Islet of Langerhans (tissue), 1 donor: ENCODE measurements at regions not wholly inside any gene's neighbourhood (a gene's known extent, or its start where the extent isn't known, plus 50 kb on each side); places are given as distances from the start of the nearest gene placed in this dataset.

Source experiments
- FAIRE-seq: peaks from one replicate; lab custom pipeline; 2011; peaks lifted over from hg19 to GRCh38; lab: Jason Lieb, UNC

DNA sequence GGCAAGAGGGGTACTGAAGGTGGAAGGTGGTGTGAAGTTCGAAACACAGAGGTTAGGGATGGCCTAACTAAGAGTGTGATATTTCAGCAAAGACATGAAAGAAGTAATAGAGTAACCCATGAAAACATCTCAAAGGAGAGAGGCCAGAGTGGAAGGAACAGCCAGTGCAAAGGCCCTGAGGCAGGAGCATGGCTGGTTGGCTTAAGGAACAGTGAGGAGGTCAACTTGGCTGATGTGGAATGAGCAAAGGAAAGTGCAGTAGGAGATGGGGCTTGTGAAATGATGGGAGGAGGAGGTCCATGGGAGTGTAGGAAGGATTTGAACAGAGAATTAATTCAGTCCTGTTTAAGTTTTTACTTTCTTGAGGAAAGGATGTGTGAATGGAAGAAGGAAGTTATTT lies 178.3 kb upstream of the ZNF608 start:
- no peak for FAIRE-seq

DNA sequence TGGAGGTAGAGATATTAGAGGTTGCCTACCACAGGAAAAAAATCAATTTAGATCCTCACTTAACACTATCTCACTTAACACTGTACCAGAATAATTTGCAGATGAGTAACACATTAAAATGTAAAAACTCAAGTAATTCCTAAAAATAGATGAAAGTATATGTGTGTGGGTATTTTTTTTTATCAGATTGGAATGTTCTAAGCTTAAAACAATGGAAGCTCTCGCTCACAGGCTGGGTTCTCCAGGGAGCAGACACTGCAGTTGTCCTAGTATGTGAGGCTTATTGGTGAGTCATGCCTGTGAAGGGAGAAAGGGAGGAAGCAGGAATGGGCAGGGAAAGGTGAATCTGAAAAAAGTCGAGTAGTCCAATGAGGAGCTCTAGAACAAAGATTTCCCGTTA lies 181.3 kb upstream of the ZNF608 start:
- FAIRE-seq: no peak

DNA sequence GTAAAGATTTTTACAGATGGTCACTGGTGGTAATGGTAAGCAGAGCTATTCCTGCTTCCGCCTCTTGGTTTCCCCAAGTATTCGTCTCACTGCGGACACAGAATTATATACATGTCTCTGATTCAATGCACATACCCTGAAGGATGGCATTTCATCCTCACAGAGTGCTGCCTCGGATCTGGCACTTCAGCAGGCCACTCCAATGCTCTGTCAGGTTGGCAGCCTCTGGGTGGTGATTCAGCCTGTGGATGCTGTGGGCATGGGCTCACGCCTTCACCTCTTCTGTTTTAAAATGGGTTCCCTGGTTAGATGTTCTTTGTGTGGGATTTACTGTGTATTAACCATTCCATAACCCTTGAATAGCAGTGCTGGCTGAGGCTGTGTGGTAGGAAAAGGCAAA lies 182.6 kb upstream of the ZNF608 start:
- FAIRE-seq: no peak

DNA sequence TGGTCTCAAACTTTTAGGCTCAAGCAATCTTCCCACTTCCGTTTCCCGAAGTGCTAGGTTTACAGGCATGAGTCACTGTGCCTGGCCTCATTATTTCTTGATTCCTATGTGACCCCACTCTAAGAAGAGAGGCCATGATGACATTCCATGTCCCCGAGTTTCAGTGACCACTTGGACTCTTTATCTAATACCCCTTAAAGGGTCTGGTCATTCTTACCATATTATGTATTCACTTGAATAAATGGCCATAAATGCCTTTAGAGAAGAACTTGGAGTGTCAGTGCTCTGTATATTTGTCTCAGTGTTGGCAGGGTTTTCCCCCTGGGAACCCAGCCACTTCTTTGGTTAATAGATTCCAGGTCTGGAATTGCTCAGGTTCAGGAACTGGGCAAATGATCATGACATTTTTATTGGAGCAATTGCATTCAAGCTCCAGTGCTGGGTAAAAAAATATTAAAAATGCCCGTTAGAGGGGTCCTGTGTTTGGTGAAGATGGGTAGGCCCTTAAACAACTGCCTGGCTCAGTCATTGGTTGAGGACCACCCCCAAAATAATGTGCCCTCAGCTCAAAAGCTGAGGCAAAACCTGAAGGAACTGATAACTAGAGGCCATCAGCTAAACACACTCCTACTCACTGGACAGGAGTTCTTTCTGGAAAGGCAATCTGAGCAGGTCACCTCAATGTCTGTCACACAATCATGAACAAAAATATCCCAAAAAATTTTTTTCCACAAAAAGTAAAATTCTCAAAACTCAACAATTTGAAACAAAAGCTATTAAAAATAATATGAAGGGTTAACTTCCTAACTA lies 186.6 kb upstream of the ZNF608 start:
- FAIRE-seq: no peak

DNA sequence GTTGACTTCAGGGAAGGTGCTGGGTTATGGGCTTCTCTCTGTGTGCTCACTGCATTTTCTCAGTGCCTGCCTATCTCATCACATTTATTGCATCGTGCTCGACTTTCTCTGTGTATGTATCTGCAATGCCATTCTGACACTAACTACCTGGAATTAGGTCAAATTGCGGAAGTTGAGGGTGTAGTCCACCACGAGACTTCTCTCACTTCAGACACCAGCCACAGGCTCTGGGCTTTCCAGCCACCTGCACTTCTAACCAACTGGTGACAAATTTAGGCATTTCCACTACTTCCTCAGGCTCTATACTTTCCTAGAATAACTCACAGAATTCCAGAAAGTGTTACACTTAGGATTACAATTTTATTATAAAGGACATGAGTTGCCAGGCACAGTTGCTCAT lies 188.6 kb upstream of the ZNF608 start:
- no peak for FAIRE-seq

DNA sequence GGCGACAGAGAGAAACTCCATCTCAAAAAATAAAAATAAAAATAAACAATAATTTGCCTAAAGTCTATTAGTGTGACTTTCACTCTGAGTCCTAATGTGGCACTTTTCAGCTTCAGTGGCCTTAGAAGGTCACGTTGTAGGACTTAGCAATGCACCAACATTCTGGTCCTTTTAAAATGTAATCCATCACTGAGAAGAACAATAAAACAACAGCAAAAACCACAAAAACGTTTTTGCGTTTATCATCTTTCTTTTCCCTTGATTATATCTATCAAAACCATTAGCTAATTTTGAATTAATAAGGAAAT lies 190.1 kb upstream of the ZNF608 start:
- FAIRE-seq: no peak

DNA sequence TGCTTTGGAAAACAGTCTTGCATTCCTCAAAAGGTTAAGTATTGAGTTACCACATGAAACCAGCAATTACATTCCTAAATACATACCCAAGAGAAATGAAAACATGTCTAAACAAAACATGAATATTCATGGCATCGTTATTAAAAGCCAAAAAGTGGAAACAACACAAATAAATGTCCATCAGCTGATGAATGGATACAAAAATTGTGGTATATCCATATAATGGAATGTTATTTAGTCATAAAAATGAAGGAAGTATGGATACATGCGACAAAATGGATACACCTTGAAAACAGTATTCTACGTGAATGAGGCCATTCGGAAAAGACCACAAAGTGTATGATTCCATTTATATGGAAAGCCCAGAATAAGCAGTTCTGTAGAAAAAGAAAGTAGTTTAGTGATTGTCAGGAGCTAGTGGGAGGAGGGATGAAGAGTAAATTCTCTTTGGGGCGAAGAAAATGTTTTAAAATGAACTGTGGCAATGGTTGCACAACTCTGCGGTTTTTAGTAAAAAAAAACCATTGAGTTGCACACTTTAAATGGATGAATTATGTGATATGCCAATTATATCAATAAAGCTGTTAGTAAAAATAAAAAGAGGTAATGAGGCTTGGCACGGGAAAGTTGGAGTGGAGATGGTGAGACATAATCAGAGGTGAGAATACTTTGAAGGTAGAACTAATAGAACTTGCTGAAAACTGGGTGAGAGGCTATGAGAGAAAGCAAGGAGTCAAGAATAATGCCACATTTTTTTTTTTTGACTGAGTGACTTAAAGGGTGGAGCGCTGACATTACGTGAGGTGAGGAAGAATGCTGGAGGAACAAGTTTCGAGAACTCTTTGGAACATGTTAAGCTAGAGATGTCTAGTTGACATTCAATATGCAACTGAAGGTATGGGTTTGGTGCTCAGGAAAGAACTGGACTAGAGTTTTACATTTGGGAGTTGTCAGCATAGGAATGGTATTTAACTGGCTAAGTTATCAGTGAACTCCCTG lies 194.9 kb upstream of the ZNF608 start:
- no peak for FAIRE-seq

DNA sequence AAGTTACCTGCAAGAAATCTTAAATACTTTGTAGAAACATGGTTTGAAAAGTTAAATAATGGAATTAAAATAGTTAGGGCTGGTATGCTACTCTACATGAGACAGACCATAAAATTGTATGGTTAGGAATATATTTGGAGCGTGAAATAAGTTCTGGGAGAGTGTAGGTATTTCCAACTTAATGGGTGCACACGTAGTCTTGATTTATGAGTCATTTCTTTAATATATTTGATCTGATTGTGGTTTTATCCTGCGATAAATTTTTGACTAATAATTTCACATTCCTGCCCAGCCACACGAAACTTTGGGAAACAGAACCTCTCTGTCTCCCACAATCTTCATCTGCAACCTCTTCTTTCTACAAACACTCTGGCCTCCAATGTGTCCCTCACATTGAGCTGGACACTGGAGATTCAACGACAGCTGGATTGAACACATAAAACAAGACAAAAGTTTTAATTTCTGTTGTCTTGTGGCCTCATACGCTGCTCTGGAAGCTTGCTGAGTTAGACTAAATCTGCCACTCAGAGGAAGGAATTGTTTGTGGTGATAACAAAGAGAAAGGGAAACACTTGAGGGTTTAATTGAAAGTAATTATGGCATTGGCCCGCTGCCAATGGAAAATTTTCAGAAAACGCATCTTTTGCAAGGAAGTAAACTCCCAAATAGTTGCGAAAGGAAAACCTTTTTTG lies 201.8 kb upstream of the ZNF608 start:
- no peak for FAIRE-seq

DNA sequence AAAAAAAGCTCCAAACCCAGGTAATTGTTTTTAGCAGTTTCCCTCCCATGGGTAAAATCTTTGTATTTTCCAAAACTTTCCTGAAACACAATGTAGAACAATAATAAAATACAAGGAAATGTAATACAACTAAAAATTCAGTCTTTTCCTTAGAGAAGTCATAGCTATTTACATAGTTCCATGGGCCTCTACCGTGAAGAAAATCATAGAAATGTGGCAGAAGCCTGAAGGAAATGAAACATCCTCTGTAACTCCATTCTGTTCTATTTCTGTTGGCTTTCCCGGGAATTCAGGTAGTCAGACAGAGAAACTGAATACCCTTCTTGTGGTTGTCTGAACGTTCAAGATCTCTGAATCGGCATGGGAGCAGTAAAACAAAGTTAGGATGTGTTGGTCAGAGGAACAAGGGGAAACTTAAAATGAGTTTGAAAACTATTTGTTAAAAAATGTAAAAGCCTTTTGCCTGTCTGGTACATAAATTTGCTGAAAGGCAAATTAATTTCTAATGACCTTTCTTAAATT lies 202.4 kb upstream of the ZNF608 start:
- FAIRE-seq: no peak

DNA sequence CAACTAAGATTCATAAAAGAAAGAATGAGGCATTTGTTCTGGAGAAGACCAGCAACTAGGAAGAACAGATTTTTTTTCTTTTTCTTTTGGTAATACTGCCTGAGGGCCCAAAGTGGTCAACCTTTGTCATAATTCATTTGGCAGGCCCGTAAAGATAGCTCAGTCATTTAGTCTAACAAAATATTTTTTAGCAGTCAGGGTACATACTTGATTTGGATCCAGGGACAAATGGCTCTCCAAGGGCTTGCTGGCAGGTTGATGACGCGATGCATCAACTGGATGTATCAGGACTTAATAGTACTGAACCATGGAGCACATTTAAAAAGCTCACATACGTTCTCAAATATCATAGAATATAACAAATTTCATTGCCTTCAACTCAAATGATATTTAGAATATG lies 203.4 kb upstream of the ZNF608 start:
- FAIRE-seq: no peak

DNA sequence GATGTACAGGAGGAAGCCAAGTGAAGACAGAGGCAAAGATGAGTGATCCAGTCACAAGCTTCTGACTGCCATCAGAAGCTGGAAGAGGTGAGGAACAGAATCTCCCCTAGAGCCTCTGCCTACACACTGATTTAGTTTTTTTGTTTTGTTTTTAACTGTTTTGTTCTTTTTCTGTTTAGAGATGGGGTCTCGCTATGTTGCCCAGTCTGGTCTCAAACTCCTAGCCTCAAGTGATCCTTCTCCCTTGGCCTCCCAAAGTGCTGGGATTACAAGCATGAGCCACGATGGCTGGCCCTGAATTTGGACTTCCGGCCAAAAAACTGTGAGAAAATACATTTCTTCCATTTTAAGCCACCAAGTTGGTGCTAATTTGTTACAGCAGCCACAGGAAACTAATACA lies 204.7 kb upstream of the ZNF608 start:
- FAIRE-seq: no peak

DNA sequence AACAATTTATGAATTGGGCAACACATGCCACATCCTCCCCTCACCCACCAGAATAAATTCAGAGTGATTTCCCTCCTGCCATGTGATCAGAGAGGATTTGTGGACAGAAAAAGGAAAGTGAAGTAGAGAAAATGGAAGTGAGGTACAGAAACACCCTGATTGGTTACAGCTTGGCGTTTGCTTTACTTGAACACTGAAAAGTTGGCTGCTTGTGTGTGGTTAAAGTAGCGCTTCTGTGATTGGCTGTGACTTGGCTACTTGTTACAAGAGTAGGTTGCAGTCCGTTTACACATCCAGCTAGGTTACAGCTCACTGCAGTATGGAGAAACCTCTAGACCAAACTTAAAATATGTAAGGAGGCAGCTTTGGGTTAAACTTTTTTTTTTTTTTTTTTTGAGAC lies 205.2 kb upstream of the ZNF608 start:
- no peak for FAIRE-seq

DNA sequence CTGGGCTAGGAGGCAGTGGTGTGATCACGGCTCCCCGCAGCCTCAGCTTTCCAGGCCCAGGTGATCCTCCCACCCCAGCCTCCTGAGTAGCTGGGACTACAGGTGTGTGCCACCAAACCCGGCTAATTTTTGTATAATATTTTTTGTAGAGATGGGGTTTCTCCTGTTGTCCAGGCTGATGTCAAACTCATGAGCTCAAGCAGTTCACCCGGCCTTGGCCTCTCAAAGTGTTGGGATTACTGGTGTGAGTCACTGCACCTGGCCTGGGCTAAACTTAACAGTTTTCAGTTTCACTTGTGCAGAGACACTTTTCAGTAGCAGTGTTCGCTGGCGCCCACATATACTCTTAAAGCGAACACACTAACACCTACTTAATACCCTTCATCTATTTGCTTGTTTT lies 205.6 kb upstream of the ZNF608 start:
- FAIRE-seq: no peak

DNA sequence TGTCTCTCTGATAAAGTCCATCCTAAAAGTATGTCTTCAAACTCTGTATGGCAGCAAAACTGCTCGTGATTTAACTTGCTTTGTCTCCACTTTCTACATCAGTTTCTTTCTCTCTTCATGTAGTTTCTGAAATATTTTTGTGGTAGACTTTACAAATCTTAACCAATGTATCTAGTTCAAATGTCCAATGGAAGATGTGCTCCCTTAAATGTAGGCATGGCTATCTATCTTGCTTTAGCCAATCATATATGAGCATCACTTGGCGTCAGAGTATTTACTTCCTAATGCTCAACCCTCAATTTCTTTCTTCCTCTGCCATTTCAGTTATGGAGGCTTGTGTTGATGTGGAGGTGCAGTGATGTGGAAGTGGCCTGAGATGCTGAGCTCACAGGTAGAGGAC lies 206.1 kb upstream of the ZNF608 start:
- FAIRE-seq: no peak

DNA sequence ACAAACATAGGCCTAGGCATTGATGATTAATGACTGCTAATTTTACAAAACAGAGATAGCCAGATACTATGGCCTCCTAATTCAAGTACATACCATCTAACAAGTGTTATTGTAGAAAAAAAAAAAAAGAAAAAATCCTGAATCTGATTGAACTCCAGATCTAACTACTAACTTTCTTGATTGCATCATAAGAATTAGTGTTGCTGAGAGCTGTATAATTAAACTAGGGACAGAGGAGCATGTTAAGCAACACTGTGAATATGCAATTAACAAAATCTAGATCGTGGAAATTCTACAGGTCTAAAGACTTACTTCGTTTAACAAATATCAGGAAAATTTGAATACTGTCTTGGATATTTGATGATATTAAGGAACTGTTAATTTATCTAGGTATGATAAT lies 208.3 kb upstream of the ZNF608 start:
- no peak for FAIRE-seq

DNA sequence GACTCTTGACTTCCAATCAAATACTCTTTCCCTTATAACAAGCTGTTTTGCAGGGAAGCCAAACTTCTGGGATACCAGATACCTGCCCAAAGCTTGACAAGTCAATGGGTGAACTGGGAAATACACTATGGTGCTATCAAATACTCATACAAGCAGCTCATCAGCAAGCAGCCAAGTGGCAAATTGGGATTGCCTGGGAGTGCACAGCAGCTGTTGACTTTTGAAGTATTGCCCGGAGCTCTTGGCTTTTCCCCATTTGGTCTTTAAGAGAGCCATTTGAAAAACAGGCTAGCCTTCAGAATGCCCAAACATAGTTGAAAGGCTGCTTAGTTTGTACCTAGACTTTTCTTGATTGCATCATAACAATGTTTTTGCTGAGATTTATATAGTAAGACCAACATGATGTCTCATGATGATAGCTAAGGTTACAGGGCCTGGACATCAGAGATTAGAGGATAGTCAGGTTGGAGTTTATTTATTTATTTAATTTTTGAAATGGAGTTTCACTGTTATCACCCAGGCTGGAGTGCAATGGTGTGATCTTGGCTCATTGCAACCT lies 210.1 kb upstream of the ZNF608 start:
- no peak for FAIRE-seq

DNA sequence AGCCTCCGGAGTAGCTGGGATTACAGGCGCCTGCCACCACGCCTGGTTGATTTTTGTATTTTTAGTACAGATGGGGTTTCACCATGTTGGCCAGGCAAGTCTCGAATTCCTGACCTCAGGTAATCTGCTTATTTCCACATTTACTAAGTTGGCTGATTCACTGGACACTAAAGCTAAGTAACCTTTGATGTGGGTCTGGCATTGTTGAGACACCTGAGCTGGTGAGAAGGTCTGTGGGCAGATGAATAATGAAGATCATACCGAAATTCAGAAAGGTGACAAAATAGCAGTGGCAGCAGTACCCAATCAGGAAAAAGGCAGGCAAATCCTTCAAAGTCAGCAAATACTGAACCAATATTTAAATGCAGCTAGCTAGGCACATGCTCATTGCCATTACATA lies 210.6 kb upstream of the ZNF608 start:
- FAIRE-seq: no peak

DNA sequence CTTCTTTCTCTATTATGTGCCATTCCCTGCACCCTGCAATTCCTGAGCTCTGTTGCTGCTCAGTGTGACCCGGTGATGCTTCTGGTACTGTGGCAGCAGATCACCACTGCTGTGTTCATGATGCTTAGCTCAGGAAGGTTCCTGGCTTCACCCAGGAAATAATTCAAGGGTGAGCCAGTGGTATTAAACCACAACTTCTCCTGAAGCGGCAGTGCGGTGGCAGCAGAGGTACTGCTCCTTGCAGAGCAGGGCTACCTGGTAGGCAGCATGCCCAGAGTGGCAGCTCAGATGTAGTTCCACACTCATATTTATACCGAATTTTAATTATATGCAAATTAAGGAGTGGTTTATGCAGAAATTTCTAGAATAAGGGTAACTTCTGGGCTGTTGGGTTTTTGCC lies 213.8 kb upstream of the ZNF608 start:
- no peak for FAIRE-seq

DNA sequence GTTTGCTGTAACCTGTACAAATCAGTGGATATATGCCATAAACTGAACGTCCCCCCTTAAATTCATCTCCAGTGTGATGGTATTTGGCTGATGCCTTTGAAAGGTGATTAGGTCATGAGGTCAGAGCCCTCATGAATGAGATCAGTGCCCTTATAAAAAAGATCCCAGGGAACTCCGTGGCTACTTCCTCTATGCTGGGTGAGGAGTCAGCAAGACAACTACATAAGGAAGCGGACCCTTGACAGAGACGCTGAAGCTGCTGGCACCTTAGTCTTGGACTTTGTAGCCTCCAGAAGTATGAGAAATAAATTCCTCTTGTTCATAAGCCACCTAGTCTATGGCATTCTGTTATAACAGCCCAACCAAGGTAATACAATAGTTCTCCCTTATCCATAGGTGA lies 215.1 kb upstream of the ZNF608 start:
- no peak for FAIRE-seq

DNA sequence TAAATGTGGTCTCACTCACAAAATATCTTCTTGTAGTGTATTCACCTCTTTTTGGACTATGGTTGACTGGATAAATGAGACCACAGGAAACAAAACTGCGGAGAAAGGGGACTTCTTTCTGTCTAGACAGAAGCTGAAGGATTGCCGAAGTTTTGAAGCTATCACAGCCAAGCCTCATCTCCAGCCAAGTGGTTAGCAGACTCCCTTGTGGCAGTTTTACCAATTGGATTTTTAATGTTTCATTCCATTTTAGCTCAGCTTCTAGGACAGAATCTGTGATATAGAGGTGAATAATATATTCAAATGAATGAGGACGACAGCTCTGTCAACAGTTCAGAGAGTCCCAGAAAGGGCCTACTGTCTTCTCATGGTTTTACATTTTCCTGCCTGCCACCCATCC lies 215.7 kb upstream of the ZNF608 start:
- FAIRE-seq: no peak

DNA sequence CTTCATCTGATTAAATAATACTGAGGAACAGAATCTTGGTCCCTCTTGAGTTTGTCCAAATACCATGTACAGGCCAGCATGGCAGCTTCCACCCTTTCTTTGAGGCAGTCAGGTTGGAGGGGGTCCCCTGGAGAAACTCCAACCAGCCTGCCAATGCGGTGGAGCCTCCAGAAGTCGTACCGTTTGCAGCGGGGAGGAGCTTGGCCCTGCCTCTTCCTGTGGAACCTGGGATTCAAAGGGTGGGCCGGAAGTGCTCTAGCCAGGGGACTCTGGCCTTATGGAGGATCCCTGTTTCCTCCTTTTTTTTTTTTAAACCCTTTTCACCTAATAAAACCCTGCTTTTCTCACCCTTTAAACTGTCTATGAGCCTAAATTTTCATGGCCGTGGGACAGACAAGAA lies 216.3 kb upstream of the ZNF608 start:
- no peak for FAIRE-seq

DNA sequence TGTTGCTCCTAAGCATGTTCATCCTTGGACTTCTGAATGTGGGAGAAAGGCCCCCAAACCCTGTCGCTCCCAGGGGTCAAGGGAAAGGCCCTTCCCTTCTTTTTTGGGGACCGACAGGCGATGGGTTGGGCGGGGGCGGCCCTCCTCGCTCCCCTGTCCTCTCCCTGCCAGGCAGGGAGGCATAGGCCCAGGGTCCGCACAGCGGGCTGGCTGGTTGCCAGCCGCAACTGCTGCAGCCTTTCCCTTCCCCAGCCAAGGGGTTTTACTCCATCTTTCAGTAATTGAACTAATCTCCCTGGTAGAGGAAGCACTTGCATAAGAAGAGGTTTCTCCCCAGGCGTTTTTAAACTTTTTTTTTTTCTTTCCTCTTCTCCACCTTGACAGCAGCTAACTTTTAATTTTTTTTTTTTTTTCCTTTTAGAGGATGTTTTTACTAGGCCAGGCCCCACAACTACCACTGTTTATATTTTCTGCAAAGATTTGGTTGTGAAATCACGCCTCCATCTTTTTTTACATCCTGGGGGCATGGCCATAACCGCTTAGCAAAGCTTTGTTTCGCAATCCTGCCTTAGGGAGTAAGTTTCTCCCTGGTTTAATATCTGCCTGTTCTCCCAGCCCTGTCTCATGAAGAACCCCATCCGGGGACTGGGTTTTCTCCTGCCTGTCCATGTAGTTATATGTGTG lies 216.9 kb upstream of the ZNF608 start:
- FAIRE-seq: no peak
